CD4-positive, alpha-beta T cell (primary cell): ENCODE measurements at regions not wholly inside any gene's neighbourhood (a gene's known extent, or its start where the extent isn't known, plus 50 kb on each side); places are given as distances from the start of the nearest gene placed in this dataset.
A peak's percentile ranks its signal among the peaks of the same experiment; 100 is the strongest.

Experiments used
- ATAC-seq: fragments of 200-7000 bp; cut with Tn5 transposase; one replicate; pipeline ENCODE4 v1.10.0; 2022; ENCODE audit warnings: mild to moderate bottlenecking; ENCODE audit not compliant: poor library complexity
- CTCF ChIA-PET: fragments of 350-600 bp; sonication (Branson Sonifier 250); formaldehyde crosslinking; loops from one replicate; lab custom pipeline; 2021; ENCODE audit warnings: antibody characterized with exemption, inconsistent platforms; lab: Charles Lee
- POLR2A ChIA-PET: fragments of 350-600 bp; sonication (Branson Sonifier 250); formaldehyde crosslinking; loops from one replicate; lab custom pipeline; 2021; ENCODE audit warnings: antibody characterized with exemption, inconsistent platforms; lab: Charles Lee
- DNase-seq, 14 experiments: peaks; one replicate each; pipeline ENCODE4 v3.0.0-alpha.2; 2013 to 2020; ENCODE audit warnings: mixed read lengths in 2 of 14
- H3K27ac ChIP-seq, 2 donors: one replicate each; pipeline versions ENCODE4 v1.5.1 to v1.7.0; 2013; ENCODE audit warnings: low read length in 2 of 2, low read depth in 1 of 2, mild to moderate bottlenecking in 1 of 2
- H3K27me3 ChIP-seq, 2 experiments: 1 replicate in 1 of 2; 2 replicates in 1 of 2; pipeline versions ENCODE4 v1.6.1 to v1.7.0; 2013; ENCODE audit warnings: low read length in 2 of 2, control low read depth in 1 of 2, mild to moderate bottlenecking in 1 of 2, moderate library complexity in 1 of 2; ENCODE audit not compliant: insufficient read depth in 2 of 2, control insufficient read depth in 1 of 2
- H3K36me3 ChIP-seq: one replicate; pipeline ENCODE4 v1.6.1; 2013; ENCODE audit warnings: low read length, control low read depth; ENCODE audit not compliant: insufficient read depth
- H3K4me1 ChIP-seq: one replicate; pipeline ENCODE4 v1.6.1; 2013; ENCODE audit warnings: low read length, control low read depth; ENCODE audit not compliant: insufficient read depth
- H3K4me3 ChIP-seq: one replicate; pipeline ENCODE4 v1.5.1; 2013; ENCODE audit warnings: mild to moderate bottlenecking, low read length, moderate library complexity
- H3K9me3 ChIP-seq, 2 experiments: 1 replicate in 1 of 2; 2 replicates in 1 of 2; pipeline versions ENCODE4 v1.6.1 to v1.7.0; 2013; ENCODE audit warnings: low read length in 2 of 2, mild to moderate bottlenecking in 2 of 2, control low read depth in 1 of 2, moderate library complexity in 1 of 2; ENCODE audit not compliant: control insufficient read depth in 1 of 2, insufficient read depth in 1 of 2
- H3K27ac Mint-ChIP-seq: one replicate; pipeline ENCODE4 v1.8.0; 2020; ENCODE audit warnings: mixed read lengths
- H3K27me3 Mint-ChIP-seq: one replicate; pipeline ENCODE4 v1.8.0; 2021; ENCODE audit warnings: mixed read lengths
- H3K36me3 Mint-ChIP-seq: one replicate; pipeline ENCODE4 v1.8.0; 2021; ENCODE audit warnings: low read depth, mixed read lengths
- H3K4me1 Mint-ChIP-seq: one replicate; pipeline ENCODE4 v1.8.0; 2021; ENCODE audit warnings: low read depth, mixed read lengths
- H3K4me3 Mint-ChIP-seq: one replicate; pipeline ENCODE4 v1.8.0; 2020; ENCODE audit warnings: mild to moderate bottlenecking, mixed read lengths
- H3K9me3 Mint-ChIP-seq: one replicate; pipeline ENCODE4 v1.8.0; 2020; ENCODE audit warnings: mixed read lengths
- intact Hi-C, 2 experiments: fragments of 100-400 bp; cut with DNase I in 1 of 2; cut with micrococcal nuclease in 1 of 2; formaldehyde crosslinking; loops; one replicate each; pipeline versions ENCODE4 v1.15.1 to v1.9.0; 2023 to 2025; cut with DNase I, micrococcal nuclease
- TF ChIP-seq, protein P1 (sequence below): fragments of 200-600 bp; IDR thresholded peaks from one replicate; pipeline ENCODE4 v1.8.0; 2022; ENCODE audit warnings: antibody characterized with exemption, mild to moderate bottlenecking

DNA sequence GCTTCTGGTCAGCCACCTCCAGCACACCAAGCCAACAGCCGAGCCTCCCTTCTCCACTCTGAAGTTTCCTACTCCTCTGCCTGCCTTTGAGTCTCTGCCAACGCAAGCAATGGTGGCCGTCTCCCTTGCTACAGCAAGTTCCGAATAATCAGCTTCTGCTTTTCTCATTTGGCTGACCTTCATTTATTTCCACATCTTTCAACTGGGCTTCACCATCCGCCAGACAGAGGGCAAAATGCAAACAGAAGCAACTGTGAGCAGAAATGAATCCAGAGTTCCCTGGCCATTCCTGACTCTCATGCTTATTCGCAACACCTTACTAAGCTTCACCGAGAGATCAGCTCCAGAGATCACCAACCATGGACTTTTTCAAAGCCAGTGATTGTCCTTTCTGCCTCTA lies 621.0 kb downstream of the NPHP4 start:
- intact Hi-C loops = loop anchor here in 1 of 2 experiments (5.0 kb wide), 1 partner anchor 44 kb away; no protein-coding TSS in a partner anchor
- Mint-ChIP-seq H3K27me3 (peaks cover 3% of the 10 kb centered on the region), H3K36me3 (no peaks in the 10 kb centered on the region), H3K4me3 (no peak overlapping the region), H3K4me1 (peaks cover 17% of the 10 kb centered on the region), H3K27ac (no peak overlapping the region), H3K9me3 (peaks cover 11% of the 10 kb centered on the region)
- DNase-seq (no peak), ATAC-seq (no peak)
- Histone ChIP-seq H3K36me3 (no peaks in the 10 kb centered on the region), H3K4me3 (no peak overlapping the region), H3K9me3 (peaks cover 7 to 10% of the 10 kb centered on the region in 2 experiments), H3K27ac (no peak overlapping the region), H3K4me1 (peaks cover 28% of the 10 kb centered on the region), H3K27me3 (no peaks in the 10 kb centered on the region)
- CTCF ChIA-PET = no interaction called here
- TF ChIP-seq, protein P1, sequence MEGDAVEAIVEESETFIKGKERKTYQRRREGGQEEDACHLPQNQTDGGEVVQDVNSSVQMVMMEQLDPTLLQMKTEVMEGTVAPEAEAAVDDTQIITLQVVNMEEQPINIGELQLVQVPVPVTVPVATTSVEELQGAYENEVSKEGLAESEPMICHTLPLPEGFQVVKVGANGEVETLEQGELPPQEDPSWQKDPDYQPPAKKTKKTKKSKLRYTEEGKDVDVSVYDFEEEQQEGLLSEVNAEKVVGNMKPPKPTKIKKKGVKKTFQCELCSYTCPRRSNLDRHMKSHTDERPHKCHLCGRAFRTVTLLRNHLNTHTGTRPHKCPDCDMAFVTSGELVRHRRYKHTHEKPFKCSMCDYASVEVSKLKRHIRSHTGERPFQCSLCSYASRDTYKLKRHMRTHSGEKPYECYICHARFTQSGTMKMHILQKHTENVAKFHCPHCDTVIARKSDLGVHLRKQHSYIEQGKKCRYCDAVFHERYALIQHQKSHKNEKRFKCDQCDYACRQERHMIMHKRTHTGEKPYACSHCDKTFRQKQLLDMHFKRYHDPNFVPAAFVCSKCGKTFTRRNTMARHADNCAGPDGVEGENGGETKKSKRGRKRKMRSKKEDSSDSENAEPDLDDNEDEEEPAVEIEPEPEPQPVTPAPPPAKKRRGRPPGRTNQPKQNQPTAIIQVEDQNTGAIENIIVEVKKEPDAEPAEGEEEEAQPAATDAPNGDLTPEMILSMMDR = no peak
- POLR2A ChIA-PET = interaction anchor here (2.1 kb wide), 1 partner anchor 18 kb away, joined by 6 read pairs; no protein-coding TSS in a partner anchor

- TF ChIP-seq, protein P1 = no peak
- peaks cover 17% of the 10 kb centered on the region for H3K4me1 Mint-ChIP-seq
- DNase-seq (peak in 6 of 14 experiments; percentile 6 to 49 (median 31)), ATAC-seq (peak; percentile 43)
- H3K4me3 Mint-ChIP-seq = no peak overlapping the region
- H3K9me3 Mint-ChIP-seq = peaks cover 11% of the 10 kb centered on the region
- ChIA-PET CTCF (no interaction called here), POLR2A (interaction anchor here (0.6 to 2.1 kb wide), 3 partner anchors 11 to 44 kb away, joined by 4 to 6 read pairs (median 5); no protein-coding TSS in a partner anchor)
- peaks cover 7 to 10% of the 10 kb centered on the region in 2 experiments for H3K9me3 ChIP-seq
- H3K4me1 ChIP-seq = peaks cover 28% of the 10 kb centered on the region
- no peak overlapping the region for H3K27ac ChIP-seq
- intact Hi-C loops = loop anchor here in 1 of 2 experiments (5.0 kb wide), 1 partner anchor 43 kb away; no protein-coding TSS in a partner anchor
- H3K4me3 ChIP-seq = no peak overlapping the region
- no peaks in the 10 kb centered on the region for H3K36me3 ChIP-seq
- no peaks in the 10 kb centered on the region for H3K36me3 Mint-ChIP-seq
- peaks cover 3% of the 10 kb centered on the region for H3K27me3 Mint-ChIP-seq
- H3K27me3 ChIP-seq = no peaks in the 10 kb centered on the region
- no peak overlapping the region for H3K27ac Mint-ChIP-seq
Observed at GRCh38 chr1:5370311-5370710, 621.9 kb downstream of the NPHP4 start.

GRCh38 chr1:5369223-5369622 lies 623.0 kb downstream of the NPHP4 start:
- Mint-ChIP-seq H3K36me3 (no peaks in the 10 kb centered on the region), H3K27me3 (peaks cover 13% of the 10 kb centered on the region), H3K4me1 (peaks cover 17% of the 10 kb centered on the region), H3K9me3 (peaks cover 11% of the 10 kb centered on the region), H3K4me3 (no peak overlapping the region), H3K27ac (no peak overlapping the region)
- TF ChIP-seq, protein P1 = no peak
- Histone ChIP-seq H3K27me3 (no peaks in the 10 kb centered on the region), H3K27ac (no peak overlapping the region), H3K9me3 (peaks cover 7 to 10% of the 10 kb centered on the region in 2 experiments), H3K4me3 (no peak overlapping the region), H3K4me1 (peaks cover 28% of the 10 kb centered on the region), H3K36me3 (no peaks in the 10 kb centered on the region)
- POLR2A ChIA-PET = no interaction called here
- no peak for ATAC-seq
- intact Hi-C loops = no loop called here
- CTCF ChIA-PET = no interaction called here
- no peak for DNase-seq
